Neural cell (in vitro differentiated cells): ENCODE measurements at regions not wholly inside any gene's neighbourhood (a gene's known extent, or its start where the extent isn't known, plus 50 kb on each side); places are given as distances from the start of the nearest gene placed in this dataset.

Experiments used
- H2AFZ ChIP-seq: fragments of 200-600, 300-800 bp; sonication (generic), shearing (Covaris generic); 2 replicates; pipeline ENCODE4 v1.6.0; 2014; ENCODE audit warnings: low read depth, mild to moderate bottlenecking, antibody characterized with exemption, low read length, moderate library complexity
- H3F3A ChIP-seq: fragments of 200-600 bp; shearing (Covaris generic); 2 replicates; pipeline ENCODE4 v1.6.1; 2016; ENCODE audit warnings: mild to moderate bottlenecking, moderate library complexity, mixed read lengths, antibody characterized with exemption, low read length; ENCODE audit not compliant: insufficient read depth, poor library complexity, severe bottlenecking
- H3K27ac ChIP-seq: fragments of 200-600, 300-800 bp; sonication (generic), shearing (Covaris generic); 2 replicates; pipeline ENCODE4 v1.5.1; 2014; ENCODE audit warnings: mild to moderate bottlenecking, low read length, moderate library complexity
- H3K27me3 ChIP-seq: fragments of 300-800, 200-600 bp; sonication (generic), shearing (Covaris generic); 2 replicates; pipeline ENCODE4 v1.6.0; 2014; ENCODE audit warnings: mild to moderate bottlenecking, low read depth, low read length, moderate library complexity; ENCODE audit not compliant: insufficient read depth
- H3K36me3 ChIP-seq: fragments of 300-800, 200-600 bp; sonication (generic), shearing (Covaris generic); 2 replicates; pipeline ENCODE4 v1.5.1; 2014; ENCODE audit warnings: mild to moderate bottlenecking, antibody characterized with exemption, low read length, moderate library complexity; ENCODE audit not compliant: insufficient read depth
- H3K4me2 ChIP-seq: fragments of 300-800, 200-600 bp; sonication (generic), shearing (Covaris generic); 2 replicates; pipeline ENCODE4 v1.6.0; 2014; ENCODE audit warnings: mild to moderate bottlenecking, low read length
- H3K4me3 ChIP-seq: fragments of 300-800, 200-600 bp; sonication (generic), shearing (Covaris generic); 2 replicates; pipeline ENCODE4 v1.5.1; 2014; ENCODE audit warnings: mild to moderate bottlenecking, low read length, moderate library complexity
- H3K79me2 ChIP-seq: fragments of 200-600 bp; shearing (Covaris generic); replicated peaks from 2 replicates; pipeline ENCODE4 v1.6.0; 2014; ENCODE audit warnings: mild to moderate bottlenecking, low read length, moderate library complexity; ENCODE audit not compliant: insufficient read depth
- H3K9ac ChIP-seq: fragments of 300-800, 200-600 bp; sonication (generic), shearing (Covaris generic); 2 replicates; pipeline ENCODE4 v1.6.1; 2016; ENCODE audit warnings: mild to moderate bottlenecking, low read length, mixed read lengths
- H3K9me2 ChIP-seq: fragments of 200-600 bp; shearing (Covaris generic); 2 replicates; pipeline ENCODE4 v1.6.1; 2016; ENCODE audit warnings: mild to moderate bottlenecking, low read length, mixed read lengths; ENCODE audit not compliant: insufficient read depth
- H3K9me3 ChIP-seq: fragments of 200-600, 300-800 bp; sonication (generic), shearing (Covaris generic); 2 replicates; pipeline ENCODE4 v1.6.1; 2016; ENCODE audit warnings: mild to moderate bottlenecking, mixed run types, low read length, moderate library complexity, mixed read lengths
- H4K20me1 ChIP-seq: fragments of 200-600 bp; shearing (Covaris generic); 2 replicates; pipeline ENCODE4 v1.6.1; 2016; ENCODE audit warnings: mild to moderate bottlenecking, mixed run types; ENCODE audit not compliant: insufficient read depth
- CTCF ChIP-seq: fragments of 450-650 bp; IDR thresholded peaks from 2 replicates; pipeline ENCODE4 v1.5.1; 2014; ENCODE audit warnings: antibody characterized with exemption, mild to moderate bottlenecking, moderate library complexity; ENCODE audit not compliant: poor library complexity, severe bottlenecking
- EP300 ChIP-seq: fragments of 450-650 bp; conservative IDR thresholded peaks from 2 replicates; pipeline ENCODE4 v1.6.1; 2014; ENCODE audit warnings: antibody characterized with exemption, mild to moderate bottlenecking, moderate library complexity; ENCODE audit not compliant: poor library complexity, severe bottlenecking
- EZH2 ChIP-seq: fragments of 200-600, 300-800 bp; shearing (Covaris generic), sonication (generic); IDR thresholded peaks from 2 replicates; pipeline ENCODE4 v1.6.1; 2014; ENCODE audit warnings: antibody characterized with exemption, low read length, borderline replicate concordance, mild to moderate bottlenecking; ENCODE audit not compliant: insufficient read depth, poor library complexity, severe bottlenecking
- MXI1 ChIP-seq: fragments of 450-650 bp; conservative IDR thresholded peaks from 2 replicates; pipeline ENCODE4 v1.6.1; 2014; ENCODE audit warnings: antibody characterized with exemption, mild to moderate bottlenecking; ENCODE audit not compliant: poor library complexity, severe bottlenecking
- POLR2AphosphoS5 ChIP-seq: IDR thresholded peaks from 2 replicates; pipeline ENCODE4 v1.6.1; 2012
- RAD21 ChIP-seq: fragments of 450-650 bp; conservative IDR thresholded peaks from 2 replicates; pipeline ENCODE4 v1.6.1; 2014; ENCODE audit warnings: antibody characterized with exemption, mild to moderate bottlenecking, moderate library complexity
- SMC3 ChIP-seq: fragments of 450-650 bp; conservative IDR thresholded peaks from 2 replicates; pipeline ENCODE4 v1.6.1; 2014; ENCODE audit warnings: antibody characterized with exemption, mild to moderate bottlenecking, moderate library complexity; ENCODE audit not compliant: poor library complexity
- TAF1 ChIP-seq: IDR thresholded peaks from 2 replicates; pipeline ENCODE4 v1.6.1; 2012; ENCODE audit warnings: low read depth
- TF ChIP-seq, protein P1 (sequence below): IDR thresholded peaks from 2 replicates; pipeline ENCODE4 v1.6.1; 2012; ENCODE audit warnings: borderline replicate concordance

DNA sequence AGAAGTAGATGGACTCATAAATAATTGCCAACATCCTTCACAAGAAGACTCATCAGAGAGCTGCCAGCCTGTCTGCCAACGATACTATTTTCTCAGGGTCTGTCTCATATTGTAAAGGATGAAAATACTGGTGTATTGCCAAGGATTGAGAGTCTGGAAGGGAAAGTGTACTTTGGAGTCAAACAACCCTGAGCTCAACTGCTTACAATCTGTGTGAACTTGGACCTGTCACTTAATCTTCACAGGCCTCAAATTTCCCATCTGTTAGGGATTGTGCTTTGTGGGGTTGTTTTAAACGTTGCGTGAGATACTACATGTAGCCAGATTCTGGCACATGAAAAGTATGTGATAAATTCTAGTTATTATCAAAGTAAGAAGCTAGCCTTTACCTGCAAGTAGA, 169.1 kb downstream of the LHFPL1 start:
- H3K4me3 ChIP-seq, result no peak overlapping the region
- no peak overlapping the region for H3K9ac ChIP-seq
- H4K20me1 ChIP-seq, result no peaks in the 10 kb centered on the region
- no peak overlapping the region for H3K4me2 ChIP-seq
- H3K36me3 ChIP-seq, result no peaks in the 10 kb centered on the region
- no peaks in the 10 kb centered on the region for H3K9me3 ChIP-seq
- no peak for TF ChIP-seq RAD21
- TF ChIP-seq, protein P1, sequence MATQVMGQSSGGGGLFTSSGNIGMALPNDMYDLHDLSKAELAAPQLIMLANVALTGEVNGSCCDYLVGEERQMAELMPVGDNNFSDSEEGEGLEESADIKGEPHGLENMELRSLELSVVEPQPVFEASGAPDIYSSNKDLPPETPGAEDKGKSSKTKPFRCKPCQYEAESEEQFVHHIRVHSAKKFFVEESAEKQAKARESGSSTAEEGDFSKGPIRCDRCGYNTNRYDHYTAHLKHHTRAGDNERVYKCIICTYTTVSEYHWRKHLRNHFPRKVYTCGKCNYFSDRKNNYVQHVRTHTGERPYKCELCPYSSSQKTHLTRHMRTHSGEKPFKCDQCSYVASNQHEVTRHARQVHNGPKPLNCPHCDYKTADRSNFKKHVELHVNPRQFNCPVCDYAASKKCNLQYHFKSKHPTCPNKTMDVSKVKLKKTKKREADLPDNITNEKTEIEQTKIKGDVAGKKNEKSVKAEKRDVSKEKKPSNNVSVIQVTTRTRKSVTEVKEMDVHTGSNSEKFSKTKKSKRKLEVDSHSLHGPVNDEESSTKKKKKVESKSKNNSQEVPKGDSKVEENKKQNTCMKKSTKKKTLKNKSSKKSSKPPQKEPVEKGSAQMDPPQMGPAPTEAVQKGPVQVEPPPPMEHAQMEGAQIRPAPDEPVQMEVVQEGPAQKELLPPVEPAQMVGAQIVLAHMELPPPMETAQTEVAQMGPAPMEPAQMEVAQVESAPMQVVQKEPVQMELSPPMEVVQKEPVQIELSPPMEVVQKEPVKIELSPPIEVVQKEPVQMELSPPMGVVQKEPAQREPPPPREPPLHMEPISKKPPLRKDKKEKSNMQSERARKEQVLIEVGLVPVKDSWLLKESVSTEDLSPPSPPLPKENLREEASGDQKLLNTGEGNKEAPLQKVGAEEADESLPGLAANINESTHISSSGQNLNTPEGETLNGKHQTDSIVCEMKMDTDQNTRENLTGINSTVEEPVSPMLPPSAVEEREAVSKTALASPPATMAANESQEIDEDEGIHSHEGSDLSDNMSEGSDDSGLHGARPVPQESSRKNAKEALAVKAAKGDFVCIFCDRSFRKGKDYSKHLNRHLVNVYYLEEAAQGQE, result no peak
- TF ChIP-seq POLR2AphosphoS5, result no peak
- TF ChIP-seq TAF1, result no peak
- TF ChIP-seq SMC3, result no peak
- no peak for TF ChIP-seq EZH2
- TF ChIP-seq EP300, result no peak
- TF ChIP-seq CTCF, result no peak
- no peak for TF ChIP-seq MXI1
- no peaks in the 10 kb centered on the region for H3F3A ChIP-seq
- no peaks in the 10 kb centered on the region for H3K27me3 ChIP-seq
- no peak overlapping the region for H3K27ac ChIP-seq
- H2AFZ ChIP-seq, result no peak overlapping the region
- no peaks in the 10 kb centered on the region for H3K9me2 ChIP-seq
- no peaks in the 10 kb centered on the region for H3K79me2 ChIP-seq

GRCh38 chrX:112477653-112478052, 202.1 kb downstream of the LHFPL1 start:
- H3K9me3 ChIP-seq, result no peaks in the 10 kb centered on the region
- H3K36me3 ChIP-seq, result no peaks in the 10 kb centered on the region
- H3K4me3 ChIP-seq, result no peak overlapping the region
- H3K79me2 ChIP-seq, result no peaks in the 10 kb centered on the region
- no peak overlapping the region for H3K9ac ChIP-seq
- no peak overlapping the region for H2AFZ ChIP-seq
- H3K9me2 ChIP-seq, result no peaks in the 10 kb centered on the region
- H3K27ac ChIP-seq, result no peak overlapping the region
- TF ChIP-seq EP300 (no peak), MXI1 (no peak)
- no peaks in the 10 kb centered on the region for H4K20me1 ChIP-seq
- H3K27me3 ChIP-seq, result no peaks in the 10 kb centered on the region
- H3K4me2 ChIP-seq, result no peak overlapping the region
- no peaks in the 10 kb centered on the region for H3F3A ChIP-seq

GRCh38 chrX:112473654-112474053, 206.1 kb downstream of the LHFPL1 start:
- no peaks in the 10 kb centered on the region for H3K27me3 ChIP-seq
- H3K9me3 ChIP-seq, result no peaks in the 10 kb centered on the region
- no peaks in the 10 kb centered on the region for H3K79me2 ChIP-seq
- H3K27ac ChIP-seq, result no peak overlapping the region
- H3K36me3 ChIP-seq, result no peaks in the 10 kb centered on the region
- no peaks in the 10 kb centered on the region for H3F3A ChIP-seq
- no peaks in the 10 kb centered on the region for H3K9me2 ChIP-seq
- H4K20me1 ChIP-seq, result no peaks in the 10 kb centered on the region
- H3K9ac ChIP-seq, result no peak overlapping the region
- TF ChIP-seq MXI1 (no peak), EP300 (no peak), TAF1 (no peak), CTCF (no peak), SMC3 (no peak), POLR2AphosphoS5 (no peak), EZH2 (no peak), RAD21 (no peak)
- TF ChIP-seq, protein P1, result no peak
- H2AFZ ChIP-seq, result no peak overlapping the region
- no peak overlapping the region for H3K4me2 ChIP-seq
- H3K4me3 ChIP-seq, result no peak overlapping the region
